Gastroesophageal sphincter (tissue), 4 donors: ENCODE measurements at regions not wholly inside any gene's neighbourhood (a gene's known extent, or its start where the extent isn't known, plus 50 kb on each side); places are given as distances from the start of the nearest gene placed in this dataset.

Source experiments
- ATAC-seq: fragments of 150-250 bp; one replicate; pipeline ENCODE4 v1.9.1; 2016; ENCODE audit warnings: mild to moderate bottlenecking, moderate library complexity
- H3K27ac ChIP-seq, 4 donors: fragments of 200-600 bp; sonication (generic) in 3 of 4; 1 replicate in 3 of 4; 2 replicates in 1 of 4; pipeline ENCODE4 v1.5.1; 2016 to 2019
- H3K27me3 ChIP-seq: fragments of 200-600 bp; sonication (generic); one replicate; pipeline ENCODE4 v1.5.1; 2019
- H3K36me3 ChIP-seq, 2 donors: fragments of 200-600 bp; sonication (generic); one replicate each; pipeline ENCODE4 v1.5.1; 2019; ENCODE audit warnings: control low read depth in 1 of 2
- H3K4me1 ChIP-seq, 3 donors: fragments of 200-600 bp; sonication (generic); 1 replicate in 2 of 3; 2 replicates in 1 of 3; pipeline ENCODE4 v1.5.1; 2016 to 2019; ENCODE audit warnings: control low read depth in 2 of 3
- H3K4me3 ChIP-seq, 2 donors: fragments of 200-600 bp; sonication (generic); one replicate each; pipeline ENCODE4 v1.5.1; 2019; ENCODE audit warnings: mild to moderate bottlenecking in 1 of 2, moderate library complexity in 1 of 2
- H3K9me3 ChIP-seq, 3 donors: fragments of 200-600 bp; sonication (generic); one replicate each; pipeline ENCODE4 v1.5.1; 2017 to 2019; ENCODE audit warnings: control low read depth in 2 of 3
- EP300 ChIP-seq: sonication (generic); formaldehyde crosslinking; IDR thresholded peaks from one replicate; pipeline ENCODE4 v1.6.1; 2017; ENCODE audit warnings: antibody characterized with exemption, mild to moderate bottlenecking
- POLR2A ChIP-seq, 2 donors: fragments of 450-650 bp; IDR thresholded peaks; one replicate each; pipeline ENCODE4 v1.6.1; 2017; ENCODE audit warnings: antibody characterized with exemption in 2 of 2, mild to moderate bottlenecking in 2 of 2, moderate library complexity in 1 of 2
- POLR2AphosphoS5 ChIP-seq: sonication (generic); formaldehyde crosslinking; IDR thresholded peaks from one replicate; pipeline ENCODE4 v1.6.1; 2017; ENCODE audit warnings: antibody characterized with exemption
- WGBS, 2 donors: methylation state at CpG; one replicate each; pipeline ENCODE4 v1.1.5; 2018; ENCODE audit warnings: low coverage in 1 of 2; 5-methylcytosine and 5-hydroxymethylcytosine counted together
- TF ChIP-seq, protein P1 (sequence below), 4 experiments: fragments of 200-600 bp in 2 of 4; fragments of 450-650 bp in 2 of 4; sonication (generic) in 1 of 4; IDR thresholded peaks; one replicate each; pipeline ENCODE4 v1.5.1; 2017 to 2019; ENCODE audit warnings: antibody characterized with exemption in 4 of 4, mild to moderate bottlenecking in 2 of 4, moderate library complexity in 2 of 4

DNA sequence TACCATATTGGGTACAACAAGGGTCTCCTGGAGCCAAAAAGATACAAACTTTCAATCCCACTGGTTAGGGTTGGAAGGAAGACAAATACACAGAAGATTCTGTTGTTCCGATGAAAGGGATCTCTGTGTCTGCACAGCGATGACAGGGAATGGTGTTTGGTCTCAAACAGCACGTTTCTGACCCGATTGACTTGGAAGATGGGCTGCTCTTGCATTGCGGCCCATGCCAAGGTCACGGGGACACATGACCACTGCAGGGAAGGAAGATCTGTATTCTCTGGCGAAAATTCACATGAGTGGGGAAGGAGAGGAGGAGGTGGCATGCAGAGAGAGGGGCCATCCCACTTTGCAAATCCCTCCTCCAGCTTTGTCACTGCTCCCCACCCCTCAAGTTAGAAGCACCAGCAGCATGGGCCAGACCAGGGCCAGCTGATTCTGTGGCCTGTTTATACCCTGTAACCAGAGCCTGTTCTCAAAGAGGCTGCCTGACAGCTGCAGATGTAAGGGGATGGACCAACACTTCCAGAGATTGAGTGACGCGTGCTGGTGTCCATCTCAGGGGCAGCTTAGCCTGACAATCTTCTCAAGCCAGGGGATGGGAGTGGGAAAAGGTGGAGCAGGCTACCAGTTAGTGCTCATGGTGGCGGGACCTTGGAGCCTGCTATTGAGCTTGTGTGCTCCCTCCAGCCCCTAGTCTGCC, 57.2 kb downstream of the TNP1 start:
- Histone ChIP-seq H3K4me3 (no peak overlapping the region), H3K4me1 (peaks cover 0 to 32% (median 2%) of the 10 kb centered on the region in 3 donors), H3K27me3 (no peaks in the 10 kb centered on the region), H3K27ac (no peak overlapping the region), H3K9me3 (no peaks in the 10 kb centered on the region), H3K36me3 (no peaks in the 10 kb centered on the region)
- ATAC-seq = no peak
- TF ChIP-seq, protein P1, sequence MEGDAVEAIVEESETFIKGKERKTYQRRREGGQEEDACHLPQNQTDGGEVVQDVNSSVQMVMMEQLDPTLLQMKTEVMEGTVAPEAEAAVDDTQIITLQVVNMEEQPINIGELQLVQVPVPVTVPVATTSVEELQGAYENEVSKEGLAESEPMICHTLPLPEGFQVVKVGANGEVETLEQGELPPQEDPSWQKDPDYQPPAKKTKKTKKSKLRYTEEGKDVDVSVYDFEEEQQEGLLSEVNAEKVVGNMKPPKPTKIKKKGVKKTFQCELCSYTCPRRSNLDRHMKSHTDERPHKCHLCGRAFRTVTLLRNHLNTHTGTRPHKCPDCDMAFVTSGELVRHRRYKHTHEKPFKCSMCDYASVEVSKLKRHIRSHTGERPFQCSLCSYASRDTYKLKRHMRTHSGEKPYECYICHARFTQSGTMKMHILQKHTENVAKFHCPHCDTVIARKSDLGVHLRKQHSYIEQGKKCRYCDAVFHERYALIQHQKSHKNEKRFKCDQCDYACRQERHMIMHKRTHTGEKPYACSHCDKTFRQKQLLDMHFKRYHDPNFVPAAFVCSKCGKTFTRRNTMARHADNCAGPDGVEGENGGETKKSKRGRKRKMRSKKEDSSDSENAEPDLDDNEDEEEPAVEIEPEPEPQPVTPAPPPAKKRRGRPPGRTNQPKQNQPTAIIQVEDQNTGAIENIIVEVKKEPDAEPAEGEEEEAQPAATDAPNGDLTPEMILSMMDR (IDR thresholded peaks at IDR 0.05) = no peak
- WGBS, 2 donors = 97 to 100% methylated on average over 4 to 6 of the region's 10 CpGs

DNA sequence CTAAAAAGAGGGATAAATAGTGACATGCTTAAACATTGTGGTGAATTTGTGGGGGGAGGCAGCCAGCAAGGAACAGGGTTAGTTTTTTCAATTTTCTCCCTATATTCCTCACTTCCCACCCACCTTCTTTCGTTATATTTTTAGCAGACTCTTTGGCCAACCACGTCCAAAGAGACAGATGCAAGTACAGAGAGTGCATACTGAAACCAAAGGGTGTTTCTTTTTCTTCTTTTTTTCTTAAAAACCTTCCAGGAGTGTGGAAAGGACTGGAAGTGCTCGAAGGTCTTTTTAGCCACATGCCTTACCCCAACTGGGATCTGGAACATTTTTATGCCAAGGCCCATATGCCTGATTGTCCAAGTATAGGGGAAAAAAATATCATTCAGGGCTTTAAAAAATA, 59.0 kb downstream of the TNP1 start:
- peaks cover 0 to 28% (median 2%) of the 10 kb centered on the region in 3 donors for H3K4me1 ChIP-seq
- no peaks in the 10 kb centered on the region for H3K9me3 ChIP-seq
- TF ChIP-seq, protein P1 (IDR thresholded peaks at IDR 0.05) = no peak
- TF ChIP-seq POLR2A (IDR thresholded peaks at IDR 0.05) (no peak), POLR2AphosphoS5 (no peak), EP300 (no peak)
- H3K27ac ChIP-seq = peak overlapping the region in 2 of 4 donors; percentile 55 to 56
- no peaks in the 10 kb centered on the region for H3K27me3 ChIP-seq
- no peaks in the 10 kb centered on the region for H3K36me3 ChIP-seq
- whole genome bisulfite sequencing, 2 donors = 34 to 44% methylated on average over 3 of the region's 3 CpGs
- ATAC-seq = no peak
- no peak overlapping the region for H3K4me3 ChIP-seq

DNA sequence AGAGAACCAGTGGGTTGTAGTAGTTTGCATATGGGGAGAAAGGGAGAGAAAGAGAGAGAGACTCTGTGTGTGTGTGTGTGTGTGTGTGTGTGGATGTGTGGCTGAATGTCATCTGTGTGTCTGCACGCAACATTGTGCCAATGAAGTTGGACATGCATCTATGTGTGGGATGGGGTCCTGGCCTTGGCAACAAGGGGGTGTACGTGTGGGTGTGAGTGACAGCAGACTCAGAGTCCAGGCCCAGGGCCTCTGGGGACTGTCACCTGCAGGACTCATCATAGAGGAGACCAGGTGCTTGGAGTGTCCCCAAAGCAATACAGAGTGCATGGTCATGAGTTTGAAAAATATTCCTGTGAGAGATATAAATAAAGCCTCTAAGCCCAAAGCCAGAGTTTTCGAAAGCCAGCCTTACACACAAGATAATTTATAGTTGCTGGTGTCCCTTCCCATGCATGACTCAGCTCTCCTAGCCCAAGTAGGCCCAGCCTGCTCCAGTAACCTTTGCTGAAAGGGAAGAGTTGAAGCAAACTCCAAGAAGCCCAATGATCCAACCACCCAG, 59.9 kb downstream of the TNP1 start:
- TF ChIP-seq POLR2AphosphoS5 = peak; percentile 72
- TF ChIP-seq, protein P1 (IDR thresholded peaks at IDR 0.05) = no peak
- Histone ChIP-seq H3K27ac (peak overlapping the region in 2 of 4 donors; percentile 55 to 56), H3K4me1 (peaks cover 0 to 28% (median 2%) of the 10 kb centered on the region in 3 donors), H3K4me3 (no peak overlapping the region), H3K9me3 (no peaks in the 10 kb centered on the region), H3K27me3 (no peaks in the 10 kb centered on the region), H3K36me3 (no peaks in the 10 kb centered on the region)
- 32 to 67% methylated on average over 1 to 3 of the region's 3 CpGs for WGBS, 2 donors
- peak; percentile 64 for ATAC-seq

DNA sequence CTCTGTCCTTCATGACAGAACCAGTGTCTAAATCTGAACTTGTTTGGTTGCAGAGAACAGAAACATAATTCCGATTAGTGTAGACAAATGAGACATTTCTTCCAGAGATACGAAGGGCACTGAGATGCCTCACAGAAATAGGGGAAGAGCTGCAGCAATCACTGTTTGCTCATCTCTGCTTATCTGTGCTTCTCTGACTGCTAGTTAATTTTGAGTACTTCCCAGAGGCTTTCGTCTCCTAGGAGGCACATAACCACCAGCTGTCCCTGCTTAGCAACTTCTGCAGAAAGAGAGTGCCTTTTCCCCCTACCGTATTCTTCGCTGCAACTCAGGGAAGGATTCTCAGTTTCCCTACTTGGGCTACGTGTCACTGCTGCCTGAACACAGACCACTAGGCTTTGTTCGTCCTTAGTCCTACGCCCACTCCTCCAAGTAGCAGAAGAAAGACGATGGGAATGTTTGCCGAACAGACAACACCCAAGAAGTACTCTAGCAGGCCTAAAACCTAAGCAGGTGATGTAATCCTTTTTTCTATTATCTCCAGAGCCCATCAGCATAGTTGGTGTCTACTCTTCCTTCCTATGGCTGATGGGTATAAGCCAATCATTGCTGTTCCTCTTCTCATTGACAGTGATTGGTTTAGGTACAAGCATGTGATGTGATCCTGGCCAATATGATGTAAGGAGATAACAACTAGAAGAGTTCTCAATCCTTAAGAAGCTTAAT, 63.6 kb downstream of the TNP1 start:
- Histone ChIP-seq H3K4me3 (no peak overlapping the region), H3K27ac (no peak overlapping the region), H3K27me3 (no peaks in the 10 kb centered on the region), H3K9me3 (no peaks in the 10 kb centered on the region), H3K36me3 (no peaks in the 10 kb centered on the region), H3K4me1 (peaks cover 0 to 35% (median 2%) of the 10 kb centered on the region in 3 donors)
- TF ChIP-seq POLR2A (IDR thresholded peaks at IDR 0.05) = no peak
- TF ChIP-seq, protein P1 (IDR thresholded peaks at IDR 0.05) = no peak
- no peak for TF ChIP-seq EP300
- no peak for TF ChIP-seq POLR2AphosphoS5
- no peak for ATAC-seq
- WGBS, 2 donors = 91 to 92% methylated on average over 5 of the region's 10 CpGs

DNA sequence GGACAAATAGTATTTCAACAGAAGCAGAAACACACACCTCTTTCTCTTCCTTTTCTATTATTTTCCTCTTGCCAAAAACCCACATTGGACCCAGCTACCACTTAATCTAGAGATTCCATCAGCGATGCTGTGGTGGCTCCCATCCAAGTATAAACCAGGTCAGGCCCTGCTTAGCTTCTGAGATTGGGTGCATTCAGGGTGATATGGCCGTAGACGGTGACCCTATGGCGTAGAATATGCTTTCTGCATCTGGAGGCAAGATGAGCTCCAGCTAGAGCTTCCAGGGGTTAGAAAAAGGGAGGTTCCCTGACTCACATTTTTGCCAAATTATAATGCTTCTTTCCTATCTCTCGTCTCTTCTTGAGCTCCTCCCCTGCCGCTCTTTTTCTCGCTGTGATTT, 66.5 kb downstream of the TNP1 start:
- Histone ChIP-seq H3K36me3 (no peaks in the 10 kb centered on the region), H3K4me1 (peaks cover 0 to 36% (median 0%) of the 10 kb centered on the region in 3 donors), H3K4me3 (no peak overlapping the region), H3K27ac (no peak overlapping the region), H3K27me3 (no peaks in the 10 kb centered on the region), H3K9me3 (no peaks in the 10 kb centered on the region)
- no peak for TF ChIP-seq EP300
- WGBS, 2 donors = 92 to 97% methylated on average over 4 to 7 of the region's 7 CpGs
- no peak for ATAC-seq
